ENCODE measurements at regions not wholly inside any gene's neighbourhood (a gene's known extent, or its start where the extent isn't known, plus 50 kb on each side); places are given as distances from the start of the nearest gene placed in this dataset.

DNA sequence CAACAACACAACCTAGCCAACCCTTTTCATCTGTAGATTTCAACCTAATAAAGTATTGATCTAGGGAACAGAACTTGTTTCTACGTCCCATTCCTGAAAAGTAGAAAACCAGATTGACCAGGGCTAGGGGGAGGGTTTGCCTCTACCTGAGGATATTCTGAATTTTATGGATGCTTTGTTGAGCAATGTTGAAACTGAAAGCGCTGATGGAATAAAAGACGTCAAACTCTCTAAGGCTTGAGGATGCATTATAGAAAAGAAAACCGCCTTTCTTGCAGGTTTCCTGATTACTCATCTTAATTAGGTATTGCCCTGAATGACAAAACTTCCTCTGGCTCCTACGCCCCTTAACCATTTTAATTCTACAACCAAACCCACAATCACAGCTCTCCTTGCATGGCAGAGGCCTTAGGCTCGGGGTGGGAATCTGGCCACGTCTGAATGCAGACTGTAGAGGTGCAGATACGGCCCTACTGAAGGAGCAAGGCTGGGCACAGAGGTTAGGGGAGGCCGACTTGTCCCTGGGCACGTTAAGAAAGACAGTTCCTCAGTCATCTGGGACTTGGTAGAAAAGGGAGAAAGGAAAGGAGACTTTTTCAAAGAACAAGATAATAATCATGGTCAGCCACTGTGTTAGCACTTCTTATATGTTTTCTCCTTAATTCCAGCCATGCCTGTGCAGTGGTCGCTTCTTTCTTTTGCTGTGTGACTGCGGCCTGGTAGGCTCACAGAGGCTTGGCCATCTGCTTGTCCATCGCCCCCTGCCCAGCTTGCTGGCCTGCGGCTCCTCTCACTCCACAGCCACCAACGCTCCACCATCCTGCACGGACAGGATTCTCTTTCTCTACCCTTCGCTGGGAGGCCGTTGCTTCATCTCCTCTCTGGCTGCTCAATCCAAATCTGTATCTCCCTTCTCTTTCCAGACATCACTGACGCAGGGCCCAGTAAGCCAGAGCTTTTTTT lies 209.5 kb downstream of the VAPA start:
- TF ChIP-seq FOXP2 (optimal IDR thresholded peaks at IDR 0.05; ENCODE audit: control extremely low read depth, extremely low read length, insufficient read depth) (no peak), POLR2AphosphoS5 (IDR thresholded peaks at IDR 0.05; ENCODE audit: borderline replicate concordance, low read depth, low read length) (no peak), EZH2 (IDR thresholded peaks at IDR 0.05) (no peak)
- peaks cover 7% of the 10 kb centered on the region; the same call in 1 of the 2 replicates for H3K9me3 ChIP-seq (ENCODE audit: low read depth, low read length)
- H3K27ac ChIP-seq: no peak overlapping the region
- no peaks in the 10 kb centered on the region for H3K36me3 ChIP-seq (ENCODE audit: insufficient read depth, low read length)
- H3K9ac ChIP-seq (ENCODE audit: insufficient read length): no peak overlapping the region
- no peak for DNase-seq (ENCODE audit: low read depth, low spot score)
- no peak overlapping the region for H3K4me3 ChIP-seq

DNA sequence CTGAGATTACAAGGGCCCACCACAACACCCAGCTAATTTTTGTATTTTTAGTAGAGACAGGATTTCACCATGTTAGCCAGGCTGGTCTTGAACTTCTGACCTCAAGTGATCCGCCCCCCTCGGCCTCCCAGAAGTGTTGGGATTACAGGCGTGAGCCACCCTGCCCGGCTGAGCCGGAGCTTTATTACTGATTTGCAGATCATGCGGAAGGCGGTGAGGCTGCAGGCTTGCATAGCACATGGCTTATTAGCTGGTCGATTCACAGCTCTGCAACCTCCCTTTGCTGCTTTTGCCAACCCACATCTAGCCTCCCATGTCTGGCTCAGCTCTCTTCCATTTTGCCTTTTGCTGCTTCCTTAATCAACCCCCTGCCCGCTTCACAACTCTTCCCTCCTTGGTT lies 210.3 kb downstream of the VAPA start:
- no peak for TF ChIP-seq POLR2AphosphoS5 (IDR thresholded peaks at IDR 0.05; ENCODE audit: borderline replicate concordance, low read depth, low read length)
- TF ChIP-seq FOXP2 (optimal IDR thresholded peaks at IDR 0.05; ENCODE audit: control extremely low read depth, extremely low read length, insufficient read depth): no peak
- no peak for TF ChIP-seq EZH2 (IDR thresholded peaks at IDR 0.05)
- Histone ChIP-seq H3K36me3 (ENCODE audit: insufficient read depth, low read length) (no peaks in the 10 kb centered on the region), H3K9me3 (ENCODE audit: low read depth, low read length) (peaks cover 7% of the 10 kb centered on the region; the same call in 1 of the 2 replicates), H3K4me3 (no peak overlapping the region), H3K27ac (no peak overlapping the region), H3K9ac (ENCODE audit: insufficient read length) (no peak overlapping the region)
- DNase-seq (ENCODE audit: low read depth, low spot score): no peak

DNA sequence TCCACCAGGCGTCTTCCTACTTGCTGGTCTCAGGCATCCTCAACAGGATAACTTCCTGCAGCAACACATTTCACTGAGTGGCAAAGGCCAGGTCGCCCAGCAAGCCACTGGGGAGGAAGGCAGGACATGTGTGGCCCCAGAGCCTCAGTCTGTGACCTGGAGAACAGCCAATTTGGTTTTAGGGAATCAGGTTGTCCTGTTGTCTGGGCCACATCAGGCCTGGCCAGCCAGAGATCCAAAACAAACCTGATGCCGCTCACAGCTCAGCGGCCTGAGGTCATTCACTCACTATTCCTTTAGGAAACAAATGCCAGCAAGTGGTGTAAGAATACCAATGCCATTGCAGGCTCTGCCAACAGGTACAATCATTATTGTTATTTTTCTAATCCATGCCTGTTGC lies 210.7 kb downstream of the VAPA start:
- no peak for DNase-seq (ENCODE audit: low read depth, low spot score)
- TF ChIP-seq EZH2 (IDR thresholded peaks at IDR 0.05) (no peak), FOXP2 (optimal IDR thresholded peaks at IDR 0.05; ENCODE audit: control extremely low read depth, extremely low read length, insufficient read depth) (no peak), POLR2AphosphoS5 (IDR thresholded peaks at IDR 0.05; ENCODE audit: borderline replicate concordance, low read depth, low read length) (no peak)
- H3K36me3 ChIP-seq (ENCODE audit: insufficient read depth, low read length): no peaks in the 10 kb centered on the region
- H3K9me3 ChIP-seq (ENCODE audit: low read depth, low read length): peaks cover 2% of the 10 kb centered on the region; the same call in 1 of the 2 replicates
- no peak overlapping the region for H3K27ac ChIP-seq
- H3K4me3 ChIP-seq: no peak overlapping the region
- no peak overlapping the region for H3K9ac ChIP-seq (ENCODE audit: insufficient read length)

DNA sequence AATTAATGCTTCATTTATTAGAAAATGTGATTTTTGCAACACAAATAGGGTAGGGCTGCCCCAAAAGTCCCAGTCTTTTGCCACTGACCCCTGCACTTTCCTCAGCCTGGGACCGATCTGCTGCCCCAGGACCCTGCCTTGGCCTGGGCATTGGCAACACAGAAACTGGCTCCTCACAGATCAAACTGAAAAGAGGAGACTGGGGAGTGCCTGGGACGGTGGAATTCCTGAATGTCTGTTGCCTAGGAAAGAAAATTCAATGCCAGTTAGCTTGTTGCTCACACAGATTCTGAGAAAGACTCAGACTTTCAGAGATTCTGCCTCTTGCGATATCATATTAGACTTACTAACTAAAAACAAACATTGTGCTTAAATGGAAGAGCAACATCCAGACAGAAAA lies 211.2 kb downstream of the VAPA start:
- Histone ChIP-seq H3K36me3 (ENCODE audit: insufficient read depth, low read length) (no peaks in the 10 kb centered on the region), H3K9ac (ENCODE audit: insufficient read length) (no peak overlapping the region), H3K27ac (no peak overlapping the region), H3K4me3 (no peak overlapping the region), H3K9me3 (ENCODE audit: low read depth, low read length) (no peaks in the 10 kb centered on the region)
- no peak for TF ChIP-seq POLR2AphosphoS5 (IDR thresholded peaks at IDR 0.05; ENCODE audit: borderline replicate concordance, low read depth, low read length)
- TF ChIP-seq EZH2 (IDR thresholded peaks at IDR 0.05): no peak
- TF ChIP-seq FOXP2 (optimal IDR thresholded peaks at IDR 0.05; ENCODE audit: control extremely low read depth, extremely low read length, insufficient read depth): no peak
- DNase-seq (ENCODE audit: low read depth, low spot score): no peak

DNA sequence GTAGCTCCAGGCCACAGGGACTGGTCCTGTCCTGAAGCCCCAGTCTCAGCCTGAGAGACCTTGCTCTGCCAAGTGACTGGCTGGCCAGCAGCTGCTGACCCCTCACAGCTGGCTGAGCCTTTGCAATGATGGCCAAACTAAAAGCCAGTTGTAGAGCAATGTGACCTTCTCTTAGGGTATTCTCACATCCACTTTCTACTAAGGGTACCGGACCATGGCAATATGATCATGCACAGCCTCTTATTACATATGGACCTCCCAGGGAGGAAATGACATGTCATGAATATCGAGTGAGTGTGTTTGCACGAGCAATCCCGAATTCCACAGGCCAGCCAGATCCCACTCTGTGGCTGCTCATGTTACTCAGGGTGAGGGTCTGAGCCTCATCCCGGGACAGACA lies 213.9 kb downstream of the VAPA start:
- no peak for DNase-seq (ENCODE audit: low read depth, low spot score)
- no peaks in the 10 kb centered on the region for H3K9me3 ChIP-seq (ENCODE audit: low read depth, low read length)
- no peak overlapping the region for H3K9ac ChIP-seq (ENCODE audit: insufficient read length)
- H3K27ac ChIP-seq: no peak overlapping the region
- TF ChIP-seq POLR2AphosphoS5 (IDR thresholded peaks at IDR 0.05; ENCODE audit: borderline replicate concordance, low read depth, low read length) (no peak), FOXP2 (optimal IDR thresholded peaks at IDR 0.05; ENCODE audit: control extremely low read depth, extremely low read length, insufficient read depth) (no peak), EZH2 (IDR thresholded peaks at IDR 0.05) (no peak)
- no peak overlapping the region for H3K4me3 ChIP-seq
- H3K36me3 ChIP-seq (ENCODE audit: insufficient read depth, low read length): no peaks in the 10 kb centered on the region

DNA sequence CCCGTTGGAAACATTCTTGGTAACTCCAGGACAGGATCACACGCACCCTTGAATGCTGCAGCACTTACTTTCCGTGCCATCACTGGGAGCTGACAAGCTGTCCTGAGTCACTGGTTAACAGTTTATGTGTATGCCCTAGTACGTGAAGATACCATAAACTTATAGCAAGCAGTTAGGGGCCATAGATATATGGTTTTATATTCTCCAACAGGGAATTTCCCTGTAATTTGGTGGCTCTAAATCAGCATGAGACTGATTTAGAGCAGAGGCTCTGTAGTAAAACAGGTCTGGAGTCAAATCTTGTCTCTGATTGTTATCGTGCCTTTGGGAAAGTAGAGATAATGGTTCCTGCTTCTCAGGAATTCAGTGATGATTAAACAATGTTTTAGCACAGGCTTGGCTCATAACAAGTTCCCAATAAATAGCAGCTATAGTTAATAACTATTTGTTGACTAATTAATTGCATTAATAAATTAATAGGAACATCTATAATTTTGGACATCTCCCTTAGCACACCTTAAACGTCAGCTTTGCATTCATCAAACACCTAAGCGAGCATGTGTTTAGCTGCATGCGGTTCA lies 215.2 kb downstream of the VAPA start:
- no peaks in the 10 kb centered on the region for H3K9me3 ChIP-seq (ENCODE audit: low read depth, low read length)
- no peaks in the 10 kb centered on the region for H3K36me3 ChIP-seq (ENCODE audit: insufficient read depth, low read length)
- no peak overlapping the region for H3K9ac ChIP-seq (ENCODE audit: insufficient read length)
- no peak for TF ChIP-seq FOXP2 (optimal IDR thresholded peaks at IDR 0.05; ENCODE audit: control extremely low read depth, extremely low read length, insufficient read depth)
- H3K27ac ChIP-seq: no peak overlapping the region
- no peak overlapping the region; the same call in 1 of the 2 replicates for H3K4me3 ChIP-seq
- DNase-seq (ENCODE audit: low read depth, low spot score): no peak

DNA sequence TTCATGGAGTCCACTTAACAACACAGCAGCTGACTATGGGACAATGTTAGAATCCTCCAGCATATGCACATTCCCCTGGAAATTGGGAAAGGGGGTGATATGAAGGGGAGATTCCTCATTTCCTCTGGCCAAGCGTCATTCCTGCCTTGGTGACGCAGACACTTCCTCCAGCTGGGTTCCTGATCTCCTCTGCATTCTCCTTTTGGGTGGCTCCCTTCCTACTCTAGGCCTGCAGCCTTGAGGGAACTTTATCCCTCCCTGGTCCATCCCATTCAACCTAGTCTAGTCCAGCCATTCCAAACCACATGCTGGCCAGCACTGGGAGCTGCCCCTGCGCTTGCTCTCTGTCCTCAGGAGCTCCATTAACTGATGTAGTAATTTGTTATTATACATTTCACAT lies 216.8 kb downstream of the VAPA start:
- H3K27ac ChIP-seq: no peak overlapping the region
- H3K9me3 ChIP-seq (ENCODE audit: low read depth, low read length): no peaks in the 10 kb centered on the region
- no peak for DNase-seq (ENCODE audit: low read depth, low spot score)
- H3K36me3 ChIP-seq (ENCODE audit: insufficient read depth, low read length): no peaks in the 10 kb centered on the region
- H3K9ac ChIP-seq (ENCODE audit: insufficient read length): no peak overlapping the region
- TF ChIP-seq EZH2 (IDR thresholded peaks at IDR 0.05) (no peak), FOXP2 (optimal IDR thresholded peaks at IDR 0.05; ENCODE audit: control extremely low read depth, extremely low read length, insufficient read depth) (no peak), POLR2AphosphoS5 (IDR thresholded peaks at IDR 0.05; ENCODE audit: borderline replicate concordance, low read depth, low read length) (no peak)
- no peak overlapping the region for H3K4me3 ChIP-seq

DNA sequence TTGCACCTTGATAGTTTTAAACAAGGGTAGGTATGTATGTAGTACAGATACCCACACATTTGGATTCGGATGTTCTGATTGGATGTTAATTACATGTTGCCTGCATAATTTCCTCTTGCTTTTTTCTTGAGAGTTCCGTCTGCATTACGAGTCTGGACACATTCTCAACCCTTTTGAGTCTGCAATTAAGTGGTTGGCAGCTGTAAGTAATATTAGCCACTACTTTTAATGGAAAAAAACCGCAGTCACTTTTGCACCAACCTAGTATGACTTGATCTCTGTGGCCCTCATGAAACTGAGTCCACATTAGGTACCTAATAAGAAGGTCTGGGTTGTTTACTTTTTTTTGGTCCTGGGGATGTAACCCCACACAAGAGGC lies 217.3 kb downstream of the VAPA start:
- DNase-seq (ENCODE audit: low read depth, low spot score): no peak
- Histone ChIP-seq H3K4me3 (no peak overlapping the region), H3K9me3 (ENCODE audit: low read depth, low read length) (no peaks in the 10 kb centered on the region), H3K9ac (ENCODE audit: insufficient read length) (no peak overlapping the region), H3K27ac (no peak overlapping the region), H3K36me3 (ENCODE audit: insufficient read depth, low read length) (no peaks in the 10 kb centered on the region)
- TF ChIP-seq POLR2AphosphoS5 (IDR thresholded peaks at IDR 0.05; ENCODE audit: borderline replicate concordance, low read depth, low read length) (no peak), EZH2 (IDR thresholded peaks at IDR 0.05) (no peak), FOXP2 (optimal IDR thresholded peaks at IDR 0.05; ENCODE audit: control extremely low read depth, extremely low read length, insufficient read depth) (no peak)
